Left ventricle myocardium superior (tissue), 1 donor: ENCODE measurements at regions not wholly inside any gene's neighbourhood (a gene's known extent, or its start where the extent isn't known, plus 50 kb on each side); places are given as distances from the start of the nearest gene placed in this dataset.

Source experiments
- ATAC-seq: fragments of 200-7000 bp; cut with Tn5 transposase; one replicate; pipeline ENCODE4 v1.9.1; 2020; ENCODE audit warnings: mild to moderate bottlenecking, moderate library complexity
- DNase-seq: peaks from one replicate; pipeline ENCODE4 v3.0.0-alpha.2; 2020
- intact Hi-C: fragments of 100-400 bp; cut with micrococcal nuclease; formaldehyde crosslinking; loops from one replicate; pipeline ENCODE4 v1.11.0; 2022
- donor health status: DM: no; HTN: yes; CAD: no; lungs with severe emphysema.

GRCh38 chr4:3688018-3688998, 77.9 kb upstream of the ADRA2C start:
- DNase-seq, result peak; percentile 6
- ATAC-seq, result no peak
- intact Hi-C loops, result no loop called here

- intact Hi-C loops, result no loop called here
- ATAC-seq (no peak), DNase-seq (peak; percentile 0)
These were observed 78.6 kb upstream of the ADRA2C start for GRCh38 chr4:3687538-3687937.

DNA sequence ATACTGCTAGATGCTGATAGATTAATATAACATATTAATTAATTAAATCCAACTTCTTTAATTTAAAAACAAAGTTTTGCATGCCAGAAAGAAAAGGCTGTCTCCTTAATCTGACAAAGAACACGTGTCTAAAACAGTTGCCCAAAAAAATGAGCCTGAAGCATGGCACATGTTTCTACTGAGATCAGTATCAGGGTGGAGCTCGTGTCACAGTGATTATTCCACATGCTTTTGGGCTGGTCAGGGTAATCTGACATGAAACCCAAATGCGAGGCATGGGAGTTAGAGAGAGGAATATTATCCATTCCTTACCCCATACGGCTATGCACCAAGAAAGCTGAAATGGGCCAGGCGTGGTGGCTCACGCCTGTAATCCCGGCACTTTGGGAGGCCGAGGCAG, 79.4 kb upstream of the ADRA2C start:
- DNase-seq (no peak), ATAC-seq (no peak)
- intact Hi-C loops, result no loop called here

DNA sequence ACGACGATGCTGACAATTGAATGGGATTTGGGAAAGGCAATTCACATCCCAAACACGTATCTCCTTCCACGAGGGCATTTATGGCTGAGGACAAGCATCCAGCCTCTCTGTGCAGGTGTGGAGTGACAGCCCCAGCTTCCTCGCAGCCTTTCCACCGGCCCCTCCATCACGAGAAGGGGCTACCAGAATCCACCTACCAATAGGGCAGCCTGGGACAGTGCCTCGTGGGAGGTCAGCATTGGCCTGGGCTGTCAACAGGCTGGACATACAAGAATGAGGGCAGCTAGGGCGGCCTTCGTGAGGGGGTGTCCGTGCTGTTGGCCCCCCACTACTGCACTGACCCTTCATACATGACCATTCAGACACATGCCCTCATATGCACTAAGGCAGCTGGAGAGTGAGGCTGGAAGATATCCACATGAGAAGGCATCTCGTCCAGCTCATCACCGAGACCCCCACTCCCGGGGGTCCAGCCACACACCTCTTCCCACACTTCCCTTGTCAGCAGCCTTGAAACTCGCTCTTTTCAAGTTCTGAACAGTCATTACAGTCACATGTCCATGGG, 81.0 kb upstream of the ADRA2C start:
- peak; percentile 4 for DNase-seq
- ATAC-seq, result no peak
- intact Hi-C loops, result no loop called here

DNA sequence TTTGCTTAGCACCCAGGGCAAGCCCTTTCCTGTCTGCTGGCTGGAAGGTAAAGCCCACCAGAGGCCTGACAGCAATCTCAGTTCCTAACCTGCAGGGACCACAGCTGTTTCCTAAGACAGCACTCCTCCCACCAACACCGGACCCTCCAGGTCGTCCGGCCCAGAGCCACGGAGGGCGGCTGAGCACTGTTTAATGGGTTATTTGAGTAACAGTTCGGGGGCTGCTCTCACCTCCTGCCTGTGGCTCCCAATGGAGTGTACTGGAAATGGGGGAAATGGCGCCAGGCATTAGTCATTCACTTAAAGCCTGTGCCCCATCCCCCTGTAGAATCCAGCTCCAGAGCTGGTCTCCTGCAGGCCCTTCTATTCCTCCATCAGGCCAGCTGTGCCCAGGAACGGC, 81.6 kb upstream of the ADRA2C start:
- DNase-seq, result peak; percentile 3

DNA sequence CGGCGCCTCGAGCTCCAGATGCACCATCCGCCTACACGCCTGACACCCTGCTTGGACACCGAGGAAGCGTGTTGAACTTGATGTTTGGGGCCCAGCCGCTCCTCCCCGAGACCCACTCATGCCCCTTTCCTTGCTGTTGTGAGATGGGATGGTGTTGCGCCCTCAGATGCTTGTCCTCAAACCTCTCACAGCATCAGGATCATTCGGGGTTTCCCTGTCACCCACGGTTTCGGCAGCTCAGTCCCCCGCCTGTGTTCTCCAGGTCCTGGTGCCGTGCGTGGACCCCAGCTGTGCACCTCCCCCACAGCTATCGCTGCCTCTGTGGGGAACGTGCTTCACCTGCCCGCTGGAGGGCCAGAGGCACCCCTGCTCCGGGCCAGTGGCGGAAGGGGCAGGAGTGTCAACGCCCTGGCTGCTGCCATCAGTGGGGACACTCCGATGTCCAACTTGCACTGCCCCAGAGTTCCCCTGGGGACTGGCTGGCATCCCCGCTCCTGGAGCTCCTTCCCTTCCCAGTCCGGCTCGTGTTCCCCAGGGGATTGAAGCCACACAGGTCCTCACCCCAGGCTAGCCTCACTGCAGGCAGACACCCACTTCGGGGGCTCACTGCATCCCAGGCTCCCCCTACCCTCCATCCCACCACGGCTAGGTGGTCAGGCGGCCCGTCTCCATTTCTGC, 82.3 kb upstream of the ADRA2C start:
- intact Hi-C loops, result no loop called here
- ATAC-seq (no peak), DNase-seq (no peak)

More for the DNA sequence above, 81.6 kb upstream of the ADRA2C start:
- ATAC-seq, result no peak
- intact Hi-C loops, result no loop called here

DNA sequence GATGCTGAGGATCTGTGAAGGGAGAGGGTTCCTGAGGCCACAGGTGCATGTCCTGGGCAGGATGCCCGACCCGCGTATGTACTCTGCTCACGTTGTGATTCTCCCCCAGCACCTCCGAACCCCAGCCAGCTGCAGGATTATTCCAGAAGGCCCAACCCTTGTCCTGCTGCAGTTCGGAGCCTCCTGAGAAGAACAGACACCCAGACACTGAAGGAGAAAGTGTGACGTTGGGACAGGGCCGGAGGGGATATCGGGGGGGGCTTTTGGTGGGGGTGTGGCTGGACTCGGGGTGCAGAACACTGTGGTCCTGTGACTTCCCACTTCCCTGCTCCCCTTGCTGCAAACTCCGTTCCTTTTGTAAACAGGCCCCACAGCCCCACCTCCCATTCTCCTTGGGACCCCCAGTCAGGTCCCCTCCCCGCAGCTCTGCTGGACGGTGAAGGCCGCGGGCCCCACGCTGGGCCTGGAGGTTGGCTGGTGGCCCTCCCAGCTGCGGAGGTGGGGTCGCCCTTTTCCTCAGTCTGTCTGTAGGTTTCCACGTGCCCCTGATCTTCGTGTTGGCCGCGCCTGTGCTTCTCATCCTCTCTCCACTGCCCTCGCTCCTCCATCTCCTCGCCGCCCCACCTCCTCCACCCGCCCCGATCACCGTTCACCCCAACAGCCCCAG, 83.0 kb upstream of the ADRA2C start:
- DNase-seq (no peak), ATAC-seq (no peak)
- intact Hi-C loops, result no loop called here

GRCh38 chr4:3682236-3683076, 83.7 kb upstream of the ADRA2C start:
- ATAC-seq (no peak), DNase-seq (no peak)
- intact Hi-C loops, result no loop called here

DNA sequence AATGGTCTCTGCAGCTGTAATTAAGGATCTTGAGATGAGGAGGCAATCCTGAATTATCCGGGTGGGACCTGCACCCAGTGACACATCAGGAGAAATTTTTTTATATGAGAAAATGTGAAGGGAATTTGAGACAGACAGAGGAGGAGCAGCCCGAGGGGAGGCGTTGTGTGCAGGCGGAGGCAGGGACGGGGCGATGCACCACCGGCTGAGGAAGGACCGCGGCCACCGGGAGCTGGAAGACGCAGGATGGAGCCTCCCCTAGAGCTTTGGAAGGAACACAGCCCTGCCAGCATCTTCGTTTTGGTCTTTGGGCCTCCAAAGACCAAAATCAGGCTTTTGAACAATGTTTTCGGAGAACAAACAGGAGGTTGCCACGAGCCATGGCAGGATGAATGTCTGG, 85.0 kb upstream of the ADRA2C start:
- intact Hi-C loops, result no loop called here
- DNase-seq (peak; percentile 4), ATAC-seq (no peak)

- ATAC-seq (no peak), DNase-seq (no peak)
- intact Hi-C loops, result no loop called here
These were observed 85.5 kb upstream of the ADRA2C start for GRCh38 chr4:3680656-3681055.

- no peak for ATAC-seq
- intact Hi-C loops, result no loop called here
- DNase-seq, result peak; percentile 29
These were observed 86.3 kb upstream of the ADRA2C start for GRCh38 chr4:3679851-3680311.

DNA sequence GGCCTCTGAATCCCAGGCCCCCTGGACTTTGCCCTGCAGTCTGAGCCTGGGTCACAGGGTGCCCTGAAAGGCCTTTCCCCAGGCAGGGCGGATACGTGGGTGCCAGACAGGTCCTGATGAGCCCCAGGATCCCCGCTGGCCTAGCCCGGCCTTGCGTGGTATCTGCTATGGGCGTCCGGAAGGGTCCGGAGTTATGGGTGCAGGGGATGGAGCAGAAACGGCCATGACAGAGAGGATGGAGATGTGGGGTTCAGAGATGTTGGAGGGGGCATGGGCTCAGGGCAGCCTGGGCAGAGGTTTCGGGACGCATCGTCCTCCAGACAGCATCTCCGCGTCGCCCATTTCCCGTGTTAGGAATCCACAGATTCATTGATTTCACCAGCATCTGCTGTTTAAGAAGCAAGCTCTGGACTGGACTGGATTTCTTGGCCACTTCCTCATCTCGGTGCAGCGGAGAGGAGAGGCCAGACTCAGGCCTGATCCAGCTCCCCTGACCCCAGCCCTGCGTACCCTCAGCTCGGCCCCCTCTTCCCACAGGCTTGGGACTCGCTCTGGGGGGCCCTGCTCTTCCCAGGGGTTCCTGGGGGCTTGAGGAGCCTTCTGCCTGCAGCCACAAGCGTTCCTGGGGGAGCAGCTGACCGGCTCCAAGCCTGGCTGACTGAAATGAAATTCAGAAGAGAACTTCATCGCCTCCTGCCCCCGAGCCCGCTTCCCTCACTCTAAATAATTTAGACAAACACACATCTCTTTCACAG, 86.9 kb upstream of the ADRA2C start:
- ATAC-seq (no peak), DNase-seq (peak; percentile 20)
- intact Hi-C loops, result no loop called here

- ATAC-seq, result no peak
- DNase-seq, result peak; percentile 7
- intact Hi-C loops, result no loop called here
These were observed 88.5 kb upstream of the ADRA2C start for GRCh38 chr4:3677748-3678070.

DNA sequence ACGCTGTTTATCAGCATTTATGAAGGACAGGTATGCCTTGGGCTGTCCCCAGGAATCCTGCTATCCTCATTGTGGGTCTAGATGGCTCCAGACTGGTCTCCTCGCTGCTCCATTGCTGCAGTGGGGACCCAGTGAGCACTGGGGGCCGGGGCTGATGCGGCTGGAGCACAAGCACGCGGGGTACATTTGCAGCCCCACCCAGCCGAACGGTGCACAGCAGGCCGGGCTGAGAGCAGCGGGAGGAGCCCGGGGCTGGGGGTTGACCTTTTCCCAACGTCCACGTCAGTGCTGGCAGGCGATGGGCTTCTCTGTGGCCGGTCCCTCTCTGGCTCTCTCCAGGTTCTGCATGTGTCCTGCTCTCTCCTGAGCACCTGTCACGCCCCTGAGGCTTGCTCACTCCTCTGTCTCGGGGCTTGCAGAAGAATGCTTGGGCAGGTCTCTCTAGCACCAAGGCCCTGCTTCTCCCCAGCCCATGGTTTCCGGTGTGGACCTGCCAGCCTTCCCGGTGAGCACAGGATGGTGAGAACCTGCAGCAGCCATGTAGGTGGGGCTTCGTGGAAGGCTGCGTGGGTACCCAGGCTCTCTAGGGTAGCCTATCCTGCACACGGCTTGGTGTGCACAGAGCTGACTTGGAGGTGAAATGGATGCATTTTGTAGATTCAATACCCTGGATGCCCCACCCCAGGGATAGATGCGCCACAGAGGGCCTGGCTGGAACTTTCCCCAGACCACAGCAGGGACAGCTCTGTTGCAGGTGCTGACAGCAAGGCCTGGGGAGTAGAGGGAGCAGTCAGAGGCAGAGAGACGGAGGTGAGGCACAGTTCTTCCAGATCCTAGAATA, 89.1 kb upstream of the ADRA2C start:
- intact Hi-C loops, result no loop called here
- DNase-seq (no peak), ATAC-seq (no peak)

- DNase-seq, result peak; percentile 11
- intact Hi-C loops, result no loop called here
- no peak for ATAC-seq
These were observed 90.0 kb upstream of the ADRA2C start for GRCh38 chr4:3676196-3676595.

GRCh38 chr4:3675251-3676115, 90.7 kb upstream of the ADRA2C start:
- ATAC-seq, result no peak
- intact Hi-C loops, result no loop called here
- DNase-seq, result peak; percentile 10
